Activated B cell treated with CpG ODN at 0.5 μM for 24 hours (primary cell): ENCODE measurements at regions not wholly inside any gene's neighbourhood (a gene's known extent, or its start where the extent isn't known, plus 50 kb on each side); places are given as distances from the start of the nearest gene placed in this dataset.

Experiments
- ATAC-seq: fragments of 200-7000 bp; cut with Tn5 transposase; one replicate; pipeline ENCODE4 v1.10.0; 2021; ENCODE audit warnings: low read depth, mild to moderate bottlenecking, moderate library complexity
- CTCF ChIA-PET: fragments of 350-600 bp; sonication (Branson Sonifier 250); formaldehyde crosslinking; loops from one replicate; lab custom pipeline; 2021; ENCODE audit warnings: antibody characterized with exemption; lab: Charles Lee
- POLR2A ChIA-PET: fragments of 350-600 bp; sonication (Branson Sonifier 250); formaldehyde crosslinking; loops from one replicate; lab custom pipeline; 2021; ENCODE audit warnings: antibody characterized with exemption; lab: Charles Lee
- DNase-seq: peaks from one replicate; pipeline ENCODE4 v3.0.0; 2022
- H3K27ac Mint-ChIP-seq: one replicate; pipeline ENCODE4 v1.8.0; 2020; ENCODE audit warnings: mixed read lengths
- H3K27me3 Mint-ChIP-seq: one replicate; pipeline ENCODE4 v1.8.0; 2021; ENCODE audit warnings: mixed read lengths
- H3K36me3 Mint-ChIP-seq: one replicate; pipeline ENCODE4 v1.8.0; 2021; ENCODE audit warnings: low read depth, mixed read lengths
- H3K4me1 Mint-ChIP-seq: one replicate; pipeline ENCODE4 v1.8.0; 2021; ENCODE audit warnings: mixed read lengths
- H3K4me3 Mint-ChIP-seq: one replicate; pipeline ENCODE4 v1.8.0; 2020; ENCODE audit warnings: mild to moderate bottlenecking, mixed read lengths
- H3K9me3 Mint-ChIP-seq: one replicate; pipeline ENCODE4 v1.8.0; 2020; ENCODE audit warnings: mixed read lengths
- CTCF ChIP-seq: fragments of 200-600 bp; IDR thresholded peaks from one replicate; pipeline ENCODE4 v1.8.0; 2022; ENCODE audit warnings: antibody characterized with exemption, mild to moderate bottlenecking
- intact Hi-C: fragments of 100-400 bp; cut with micrococcal nuclease; formaldehyde crosslinking; loops from one replicate; pipeline ENCODE4 v1.15.1; 2024

GRCh38 chr14:34119107-34119858 is 168.4 kb upstream of the EGLN3 start:
- Mint-ChIP-seq H3K9me3 (peaks cover 7% of the 10 kb centered on the region), H3K27me3 (peaks cover 3% of the 10 kb centered on the region), H3K4me3 (no peak overlapping the region), H3K4me1 (no peaks in the 10 kb centered on the region), H3K27ac (no peak overlapping the region), H3K36me3 (no peaks in the 10 kb centered on the region)
- ChIA-PET POLR2A (no interaction called here), CTCF (no interaction called here)
- ATAC-seq (no peak), DNase-seq (no peak)
- TF ChIP-seq CTCF = no peak
- intact Hi-C loops = no loop called here

- ChIA-PET CTCF (no interaction called here), POLR2A (no interaction called here)
- Mint-ChIP-seq H3K4me3 (no peak overlapping the region), H3K36me3 (no peaks in the 10 kb centered on the region), H3K4me1 (no peaks in the 10 kb centered on the region), H3K27ac (no peak overlapping the region), H3K9me3 (peaks cover 7% of the 10 kb centered on the region), H3K27me3 (peaks cover 4% of the 10 kb centered on the region)
- ATAC-seq = no peak
- no peak for DNase-seq
- intact Hi-C loops = no loop called here
- no peak for TF ChIP-seq CTCF
These were observed 163.1 kb upstream of the EGLN3 start for GRCh38 chr14:34113991-34114390.

- no peak overlapping the region for H3K27ac Mint-ChIP-seq
- no peak overlapping the region for H3K4me3 Mint-ChIP-seq
- TF ChIP-seq CTCF = no peak
- ATAC-seq (no peak), DNase-seq (no peak)
- peaks cover 4% of the 10 kb centered on the region for H3K27me3 Mint-ChIP-seq
- no peaks in the 10 kb centered on the region for H3K4me1 Mint-ChIP-seq
- ChIA-PET CTCF (no interaction called here), POLR2A (no interaction called here)
- no peaks in the 10 kb centered on the region for H3K36me3 Mint-ChIP-seq
- intact Hi-C loops = no loop called here
- peaks cover 7% of the 10 kb centered on the region for H3K9me3 Mint-ChIP-seq
These were observed 162.2 kb upstream of the EGLN3 start for GRCh38 chr14:34113005-34113511.

- no peak for TF ChIP-seq CTCF
- Mint-ChIP-seq H3K27me3 (peaks cover 4% of the 10 kb centered on the region), H3K36me3 (no peaks in the 10 kb centered on the region), H3K4me1 (no peaks in the 10 kb centered on the region), H3K4me3 (no peak overlapping the region), H3K9me3 (peaks cover 7% of the 10 kb centered on the region), H3K27ac (no peak overlapping the region)
- intact Hi-C loops = no loop called here
- DNase-seq = no peak
- ChIA-PET POLR2A (no interaction called here), CTCF (no interaction called here)
- no peak for ATAC-seq
These were observed 161.1 kb upstream of the EGLN3 start for GRCh38 chr14:34111953-34112352.

GRCh38 chr14:34111505-34111904 is 160.6 kb upstream of the EGLN3 start:
- no peaks in the 10 kb centered on the region for H3K4me1 Mint-ChIP-seq
- no peak overlapping the region for H3K4me3 Mint-ChIP-seq
- POLR2A ChIA-PET = no interaction called here
- no peaks in the 10 kb centered on the region for H3K36me3 Mint-ChIP-seq
- no peak for DNase-seq
- ATAC-seq = no peak
- CTCF ChIA-PET = no interaction called here
- H3K27ac Mint-ChIP-seq = no peak overlapping the region
- intact Hi-C loops = no loop called here
- TF ChIP-seq CTCF = no peak
- H3K27me3 Mint-ChIP-seq = peaks cover 4% of the 10 kb centered on the region
- peaks cover 7% of the 10 kb centered on the region for H3K9me3 Mint-ChIP-seq
